Endothelial cell of umbilical vein (primary cell): ENCODE measurements at regions not wholly inside any gene's neighbourhood (a gene's known extent, or its start where the extent isn't known, plus 50 kb on each side); places are given as distances from the start of the nearest gene placed in this dataset.

Experiments used
- BruUV-seq: library from RNA; stranded (reverse); fragments of 400-500 nt; replicated peaks from 2 replicates; lab custom pipeline; 2021; lab: Mats Ljungman, UMichigan
- CTCF ChIA-PET: fragments of 300-600, 350-600 bp; sonication (Branson Sonifier 250); formaldehyde crosslinking; loops from one replicate; lab custom pipeline; 2021; ENCODE audit warnings: antibody characterized with exemption, inconsistent platforms; lab: Charles Lee
- POLR2A ChIA-PET: fragments of 300-600, 350-600 bp; sonication (Branson Sonifier 250); formaldehyde crosslinking; loops from one replicate; lab custom pipeline; 2021; ENCODE audit warnings: antibody characterized with exemption, inconsistent platforms; lab: Charles Lee
- DNase-seq: peaks from one replicate; pipeline ENCODE4 v3.0.0-alpha.2; 2011; ENCODE audit warnings: low read depth, low spot score
- FAIRE-seq: peaks from 2 replicates; lab custom pipeline; 2011; peaks lifted over from hg19 to GRCh38; lab: Jason Lieb, UNC
- H2AFZ ChIP-seq: 2 replicates; pipeline ENCODE4 v1.6.0; 2012; ENCODE audit warnings: low read depth, low read length, control low read depth, inconsistent platforms
- H3K27ac ChIP-seq: 2 replicates; pipeline ENCODE4 v1.5.1; 2011; ENCODE audit warnings: low read depth, mild to moderate bottlenecking, control low read depth, low read length, moderate library complexity; ENCODE audit not compliant: insufficient read depth
- H3K27me3 ChIP-seq, 2 experiments: 2 replicates each; pipeline versions ENCODE4 v1.6.0 to v1.6.1; 2011; ENCODE audit warnings: low read length in 2 of 2, mixed read lengths in 1 of 2; ENCODE audit not compliant: control insufficient read depth in 2 of 2, insufficient read depth in 2 of 2
- H3K36me3 ChIP-seq, 2 experiments: 2 replicates in 1 of 2; 3 replicates in 1 of 2; pipeline ENCODE4 v1.5.1; 2011; ENCODE audit warnings: low read length in 2 of 2, mild to moderate bottlenecking in 1 of 2, moderate library complexity in 1 of 2; ENCODE audit not compliant: control insufficient read depth in 2 of 2, insufficient read depth in 2 of 2; ENCODE audit errors: extremely low read depth in 1 of 2
- H3K4me1 ChIP-seq: 3 replicates; pipeline ENCODE4 v1.5.1; 2011; ENCODE audit warnings: mild to moderate bottlenecking, low read length; ENCODE audit not compliant: control insufficient read depth, insufficient read depth; ENCODE audit errors: extremely low read depth
- H3K4me2 ChIP-seq: 2 replicates; pipeline ENCODE4 v1.6.1; 2011; ENCODE audit warnings: low read length, control low read depth, mixed read lengths; ENCODE audit not compliant: insufficient read depth
- H3K4me3 ChIP-seq, 3 experiments: fragments of 200-600 bp in 1 of 3; sonication (generic), shearing (Covaris generic) in 1 of 3; replicated peaks in 1 of 3; 2 replicates each; pipeline ENCODE4 v1.5.1; 2011 to 2016; ENCODE audit warnings: control low read depth in 3 of 3, low read length in 3 of 3, mild to moderate bottlenecking in 2 of 3, inconsistent platforms in 1 of 3, low read depth in 1 of 3, moderate library complexity in 1 of 3; ENCODE audit not compliant: insufficient read depth in 1 of 3
- H3K79me2 ChIP-seq: 2 replicates; pipeline ENCODE4 v1.6.0; 2012; ENCODE audit warnings: low read length, inconsistent platforms; ENCODE audit not compliant: control insufficient read depth, insufficient read depth
- H3K9ac ChIP-seq: replicated peaks from 2 replicates; pipeline ENCODE3; 2011; ENCODE audit warnings: low read length, control low read depth; ENCODE audit not compliant: insufficient read depth; ENCODE audit errors: extremely low read depth
- H3K9me1 ChIP-seq: replicated peaks from 3 replicates; pipeline ENCODE4 v1.6.0; 2011; ENCODE audit warnings: mild to moderate bottlenecking, low read length; ENCODE audit not compliant: control insufficient read depth, insufficient read depth; ENCODE audit errors: extremely low read depth
- H3K9me3 ChIP-seq: replicated peaks from 2 replicates; pipeline ENCODE4 v1.5.1; 2012; ENCODE audit warnings: low read length, inconsistent platforms; ENCODE audit not compliant: control insufficient read depth, insufficient read depth
- H4K20me1 ChIP-seq: replicated peaks from 2 replicates; pipeline ENCODE3; 2011; ENCODE audit warnings: mild to moderate bottlenecking, low read length; ENCODE audit not compliant: control insufficient read depth, insufficient read depth; ENCODE audit errors: extremely low read depth
- EZH2 ChIP-seq: IDR thresholded peaks from 2 replicates; pipeline ENCODE4 v1.6.1; 2012; ENCODE audit warnings: borderline replicate concordance, low read depth, mild to moderate bottlenecking, moderate library complexity, low read length, inconsistent platforms; ENCODE audit not compliant: severe bottlenecking
- FOS ChIP-seq: IDR thresholded peaks from 2 replicates; pipeline ENCODE4 v1.6.1; 2011; ENCODE audit warnings: mild to moderate bottlenecking, low read length, moderate library complexity, borderline replicate concordance; ENCODE audit not compliant: insufficient read depth
- GATA2 ChIP-seq: IDR thresholded peaks from 2 replicates; pipeline ENCODE4 v1.7.0; 2011; ENCODE audit warnings: low read depth, mild to moderate bottlenecking, moderate library complexity, mixed read lengths, low read length; ENCODE audit not compliant: insufficient read length, insufficient read depth
- JUN ChIP-seq: IDR thresholded peaks from 2 replicates; pipeline ENCODE4 v1.6.1; 2011; ENCODE audit warnings: borderline replicate concordance, low read depth; ENCODE audit not compliant: insufficient read length, insufficient read depth
- MYC ChIP-seq: IDR thresholded peaks from one replicate; pipeline ENCODE4 v1.6.1; 2011; ENCODE audit warnings: mild to moderate bottlenecking, low read depth, low read length
- POLR2A ChIP-seq: IDR thresholded peaks from 2 replicates; pipeline ENCODE4 v1.6.1; 2012; ENCODE audit warnings: low read depth, mild to moderate bottlenecking, control low read depth, low read length
- POLR2AphosphoS5 ChIP-seq: IDR thresholded peaks from 2 replicates; pipeline ENCODE4 v1.6.1; 2012; ENCODE audit warnings: low read depth, mild to moderate bottlenecking, control low read depth, low read length, moderate library complexity; ENCODE audit not compliant: insufficient read depth
- dilution Hi-C: fragments of 300-500 bp; cut with MboI; formaldehyde crosslinking; loops from one replicate; pipeline ENCODE4 v1.15.0; 2019; ENCODE audit warnings: low sequenced_read_pairs; ENCODE audit not compliant: extremely low pct_ligation_motif_present
- intact Hi-C: fragments of 100-400 bp; cut with micrococcal nuclease; formaldehyde crosslinking; loops from one replicate; pipeline ENCODE4 v1.10.0; 2022
- TF ChIP-seq, protein P1 (sequence below), 2 donors: IDR thresholded peaks; 1 replicate in 1 of 2; 2 replicates in 1 of 2; pipeline ENCODE4 v1.5.1; 2011; ENCODE audit warnings: low read length in 2 of 2, mild to moderate bottlenecking in 2 of 2, moderate library complexity in 2 of 2, control low read depth in 1 of 2, inconsistent platforms in 1 of 2, low read depth in 1 of 2; ENCODE audit not compliant: insufficient read depth in 1 of 2; ENCODE audit errors: extremely low read depth in 1 of 2
- TF ChIP-seq, protein P2 (sequence below): IDR thresholded peaks from 2 replicates; pipeline ENCODE4 v1.6.1; 2011; ENCODE audit not compliant: insufficient read depth, insufficient read length

DNA sequence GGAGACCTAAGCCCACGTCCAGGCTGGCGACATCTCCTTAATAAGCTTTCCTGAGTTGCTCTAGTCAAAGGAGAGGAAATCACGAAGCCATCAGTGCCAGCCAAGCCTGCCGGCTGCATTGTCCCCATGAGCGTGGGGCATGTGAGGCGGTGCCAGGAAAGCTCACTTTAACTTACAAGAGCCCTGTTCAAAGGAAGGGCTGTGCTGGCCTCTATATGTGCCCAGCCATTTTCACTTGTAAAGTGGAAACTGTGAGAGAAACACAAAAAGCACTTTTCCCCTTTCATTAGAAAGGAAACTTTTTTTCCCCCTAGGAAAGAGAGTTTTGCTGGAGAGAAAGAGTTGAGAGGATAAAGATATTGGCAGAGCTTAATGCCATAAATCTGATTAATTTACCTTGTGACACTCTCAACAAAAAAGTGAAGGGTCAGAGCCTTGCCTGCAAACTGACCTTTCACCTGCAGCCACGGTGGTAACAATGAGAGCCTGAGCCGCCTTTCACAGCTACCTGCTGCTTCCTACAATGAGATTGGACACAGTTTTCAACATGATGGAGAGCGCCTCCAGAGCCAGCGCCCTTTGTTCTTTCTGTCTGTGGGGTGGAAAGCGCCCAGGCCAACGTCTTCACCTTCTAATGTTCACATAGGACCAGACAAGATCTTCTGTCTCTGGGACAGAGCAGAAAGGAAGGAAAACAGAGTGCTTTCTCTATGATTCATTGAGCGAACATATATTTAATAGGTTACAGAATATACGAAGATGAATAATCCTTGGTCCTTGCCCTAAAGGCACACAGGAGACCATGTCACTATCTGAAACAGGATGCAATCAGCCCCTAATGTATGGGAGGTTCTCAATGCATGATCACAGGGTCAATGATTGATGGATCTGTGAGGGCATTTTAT, 233.1 kb upstream of the HES1 start:
- Histone ChIP-seq H2AFZ (no peak overlapping the region), H4K20me1 (no peaks in the 10 kb centered on the region), H3K4me2 (no peak overlapping the region), H3K4me3 (no peak overlapping the region), H3K27ac (no peak overlapping the region), H3K36me3 (no peaks in the 10 kb centered on the region), H3K4me1 (no peaks in the 10 kb centered on the region), H3K9ac (no peak overlapping the region), H3K79me2 (no peaks in the 10 kb centered on the region), H3K9me3 (no peaks in the 10 kb centered on the region), H3K27me3 (peaks cover 0 to 9% of the 10 kb centered on the region in 2 experiments), H3K9me1 (no peaks in the 10 kb centered on the region)
- intact Hi-C loops (no loop called here), dilution Hi-C loops (no loop called here)
- BruUV-seq, result no TSS peak
- ChIA-PET POLR2A (no interaction called here), CTCF (interaction anchor here (1.1 to 2.9 kb wide), 3 partner anchors 15 to 67 kb away, joined by 3 to 11 read pairs (median 3); no protein-coding TSS in a partner anchor)
- DNase-seq, result no peak
- FAIRE-seq, result no peak
- TF ChIP-seq POLR2AphosphoS5, result no peak
- TF ChIP-seq FOS, result no peak
- no peak for TF ChIP-seq POLR2A
- TF ChIP-seq EZH2, result no peak
- no peak for TF ChIP-seq JUN
- TF ChIP-seq, protein P1, sequence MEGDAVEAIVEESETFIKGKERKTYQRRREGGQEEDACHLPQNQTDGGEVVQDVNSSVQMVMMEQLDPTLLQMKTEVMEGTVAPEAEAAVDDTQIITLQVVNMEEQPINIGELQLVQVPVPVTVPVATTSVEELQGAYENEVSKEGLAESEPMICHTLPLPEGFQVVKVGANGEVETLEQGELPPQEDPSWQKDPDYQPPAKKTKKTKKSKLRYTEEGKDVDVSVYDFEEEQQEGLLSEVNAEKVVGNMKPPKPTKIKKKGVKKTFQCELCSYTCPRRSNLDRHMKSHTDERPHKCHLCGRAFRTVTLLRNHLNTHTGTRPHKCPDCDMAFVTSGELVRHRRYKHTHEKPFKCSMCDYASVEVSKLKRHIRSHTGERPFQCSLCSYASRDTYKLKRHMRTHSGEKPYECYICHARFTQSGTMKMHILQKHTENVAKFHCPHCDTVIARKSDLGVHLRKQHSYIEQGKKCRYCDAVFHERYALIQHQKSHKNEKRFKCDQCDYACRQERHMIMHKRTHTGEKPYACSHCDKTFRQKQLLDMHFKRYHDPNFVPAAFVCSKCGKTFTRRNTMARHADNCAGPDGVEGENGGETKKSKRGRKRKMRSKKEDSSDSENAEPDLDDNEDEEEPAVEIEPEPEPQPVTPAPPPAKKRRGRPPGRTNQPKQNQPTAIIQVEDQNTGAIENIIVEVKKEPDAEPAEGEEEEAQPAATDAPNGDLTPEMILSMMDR (IDR thresholded peaks at IDR 0.05; ENCODE audit: extremely low read depth in 1 of 2, insufficient read depth in 1 of 2, low read depth in 1 of 2, low read length in 2 of 2), result no peak
- no peak for TF ChIP-seq GATA2
- TF ChIP-seq, protein P2, sequence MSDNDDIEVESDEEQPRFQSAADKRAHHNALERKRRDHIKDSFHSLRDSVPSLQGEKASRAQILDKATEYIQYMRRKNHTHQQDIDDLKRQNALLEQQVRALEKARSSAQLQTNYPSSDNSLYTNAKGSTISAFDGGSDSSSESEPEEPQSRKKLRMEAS, result no peak
- TF ChIP-seq MYC, result no peak
